ENCODE measurements at regions not wholly inside any gene's neighbourhood (a gene's known extent, or its start where the extent isn't known, plus 50 kb on each side); places are given as distances from the start of the nearest gene placed in this dataset.

DNA sequence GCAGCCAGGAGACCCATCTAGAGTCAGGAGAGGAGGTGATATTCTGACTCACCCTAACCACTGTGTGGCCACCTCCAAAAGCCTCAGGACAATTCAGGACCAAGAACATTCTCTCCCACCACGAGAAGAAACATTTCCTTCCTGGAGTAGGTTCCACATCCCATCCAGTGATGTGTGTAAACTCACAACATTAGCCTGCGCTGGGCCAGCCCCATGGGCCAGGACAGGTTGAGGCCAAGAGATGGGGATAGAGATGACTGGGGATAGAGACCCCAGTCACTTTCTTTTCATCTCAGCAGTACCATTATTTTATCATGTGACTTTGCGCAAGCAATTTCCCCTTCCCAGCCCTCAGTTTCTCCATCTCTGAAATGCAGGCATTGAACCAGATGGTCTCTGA lies 126.6 kb upstream of the PTPRT start:
- peak; percentile 28 for DNase-seq (ENCODE audit: low spot score)

DNA sequence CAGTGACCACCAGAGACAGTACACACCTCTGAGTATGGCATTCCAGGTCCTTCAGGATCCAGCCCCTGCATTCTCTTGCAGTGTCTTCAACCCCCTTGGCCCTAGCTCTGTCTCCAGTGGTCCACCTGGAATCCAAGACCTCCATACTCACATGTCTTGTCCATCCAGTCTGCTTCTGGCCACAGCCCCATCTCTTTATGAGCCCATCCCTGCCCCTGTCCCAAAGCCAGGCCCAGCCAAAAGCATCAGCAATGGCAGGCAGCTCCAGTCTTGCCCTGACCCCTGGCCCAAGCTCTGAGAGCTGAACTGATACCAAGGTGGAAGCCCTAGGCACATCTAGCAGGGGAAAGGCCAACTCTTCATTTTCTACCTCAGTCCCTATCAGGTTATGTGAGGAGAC lies 119.6 kb upstream of the PTPRT start:
- DNase-seq (ENCODE audit: low spot score), result peak; percentile 9

DNA sequence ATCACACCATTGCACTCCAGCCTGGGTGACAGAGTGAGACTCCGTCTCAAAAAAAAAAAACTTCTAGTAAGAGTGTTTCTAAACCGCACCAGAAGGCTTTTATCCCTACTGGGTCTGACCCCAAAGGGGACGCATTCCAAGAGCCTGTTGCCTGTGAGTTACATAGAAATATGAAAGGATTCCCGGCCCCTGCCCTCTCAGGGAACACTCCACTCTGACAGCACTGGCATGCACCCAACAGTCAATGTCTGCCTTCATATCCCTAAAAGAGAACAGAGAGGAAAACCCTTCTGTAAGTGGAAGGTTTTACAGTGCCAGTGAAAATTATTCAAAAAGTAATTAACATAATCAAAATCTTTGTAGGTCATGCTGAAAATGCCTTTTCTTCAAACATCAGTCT lies 117.1 kb upstream of the PTPRT start:
- no peak for DNase-seq (ENCODE audit: low spot score)

DNA sequence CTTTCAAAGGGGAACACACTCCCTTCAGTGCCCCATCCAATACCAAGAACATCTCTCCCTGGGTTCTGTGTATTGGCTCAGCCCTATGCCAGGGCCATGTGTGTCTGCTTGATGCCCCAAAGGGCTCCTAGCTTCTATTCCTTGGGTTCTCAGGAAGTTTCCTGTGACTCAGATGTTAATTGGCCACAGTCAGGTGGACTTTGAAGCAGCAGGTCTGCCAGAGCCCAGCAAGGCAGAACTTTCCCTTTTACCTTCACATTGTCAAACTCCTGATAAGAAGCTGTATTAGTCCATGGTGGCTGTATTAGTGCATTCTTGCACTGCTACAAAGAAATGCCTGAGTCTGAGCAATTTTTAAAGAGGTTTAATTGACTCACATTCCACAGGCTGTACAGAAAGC lies 116.0 kb upstream of the PTPRT start:
- no peak for DNase-seq (ENCODE audit: low spot score)

DNA sequence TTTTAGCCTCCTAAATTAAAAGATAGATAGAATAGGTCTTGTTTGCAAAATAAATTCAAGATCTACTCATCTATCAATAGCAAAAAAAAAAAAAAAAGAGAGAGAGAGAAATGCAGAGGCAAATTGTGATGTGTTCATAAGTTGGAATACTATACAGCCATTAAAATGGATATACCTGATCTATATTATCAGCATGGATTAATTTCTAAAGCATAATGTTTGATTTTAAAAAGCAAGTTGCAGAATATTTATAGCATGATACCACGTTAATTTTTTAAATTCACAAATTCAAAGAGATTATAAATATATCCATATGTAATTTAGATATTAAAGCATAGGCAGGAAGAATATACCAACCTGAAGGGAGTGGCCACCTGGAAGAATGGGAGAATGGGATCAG lies 114.9 kb upstream of the PTPRT start:
- DNase-seq (ENCODE audit: low spot score), result no peak

DNA sequence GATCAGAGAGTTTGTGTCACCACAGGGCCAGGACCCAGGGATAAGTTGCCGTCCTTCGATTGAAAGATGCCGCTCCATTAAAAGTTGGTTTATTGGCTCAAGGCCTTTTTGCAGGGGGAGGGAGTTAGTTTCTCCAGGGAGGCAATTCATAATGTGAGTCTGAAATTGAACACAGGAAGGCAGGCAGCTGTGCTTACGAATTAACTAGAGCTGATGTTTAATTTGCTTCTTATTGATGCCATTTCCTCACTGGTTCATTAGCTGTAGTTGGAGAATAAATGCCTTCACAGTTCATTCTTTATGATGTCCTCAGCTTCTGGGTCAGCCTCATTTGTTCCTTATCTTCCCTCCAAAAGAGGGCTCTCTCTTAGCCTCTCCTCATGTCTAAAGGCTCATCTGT lies 113.2 kb upstream of the PTPRT start:
- no peak for DNase-seq (ENCODE audit: low spot score)

DNA sequence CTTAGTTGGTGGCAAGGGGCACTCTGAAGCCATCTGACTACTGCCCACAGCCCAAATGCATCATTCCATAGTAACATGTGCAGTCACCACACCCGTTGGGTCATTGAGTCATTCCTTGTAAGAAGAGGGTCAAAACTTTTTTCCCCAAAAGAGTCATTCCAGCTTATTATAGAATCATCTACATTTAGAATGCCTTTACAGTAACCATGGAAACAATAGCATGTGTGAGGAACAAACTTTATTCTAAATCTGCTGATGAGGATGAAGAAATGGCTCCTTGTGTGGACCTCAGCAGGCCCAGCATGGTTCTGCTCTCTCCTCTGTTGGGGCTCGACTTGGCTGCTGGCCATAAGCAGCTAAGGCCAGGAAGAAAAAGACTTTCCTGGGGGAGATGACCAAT lies 111.2 kb upstream of the PTPRT start:
- DNase-seq (ENCODE audit: low spot score), result no peak

DNA sequence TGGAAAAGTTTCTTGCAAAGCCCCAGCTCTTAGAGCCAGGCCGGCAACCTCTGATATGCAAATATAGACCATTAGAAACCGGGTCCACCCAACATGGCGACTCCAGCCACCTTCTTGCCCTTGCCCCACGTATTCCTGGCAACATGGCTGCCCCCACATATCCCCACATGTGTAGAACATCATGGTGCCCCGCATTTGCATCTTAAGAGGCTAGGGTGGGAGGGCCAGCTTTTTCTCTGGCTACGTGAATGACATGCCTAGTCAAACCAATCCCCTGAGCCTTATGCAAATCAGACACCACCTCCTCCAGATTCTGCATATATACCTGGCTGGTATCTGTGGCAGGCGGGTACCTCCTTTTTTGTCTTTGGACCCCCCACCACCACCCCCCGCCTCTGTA lies 106.1 kb upstream of the PTPRT start:
- no peak for DNase-seq (ENCODE audit: low spot score)

DNA sequence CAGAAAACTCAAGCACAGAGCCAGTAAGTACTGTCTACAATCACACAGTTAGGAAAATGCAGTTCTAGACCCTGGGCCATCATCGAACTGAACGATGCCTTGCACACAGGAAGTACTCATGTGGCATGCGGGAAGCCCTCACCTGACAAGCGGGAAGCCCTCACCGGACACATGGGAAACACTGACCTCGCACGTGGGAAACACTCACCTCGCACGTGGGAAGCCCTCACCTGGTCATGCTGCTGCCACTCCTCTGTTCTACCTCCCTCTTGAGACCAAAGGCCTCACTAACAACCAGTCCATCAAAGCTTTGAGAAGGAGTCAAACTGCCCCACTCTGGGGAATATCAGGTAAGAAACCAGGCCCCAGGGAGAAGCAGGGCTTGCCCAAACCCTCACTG lies 105.6 kb upstream of the PTPRT start:
- no peak for DNase-seq (ENCODE audit: low spot score)

DNA sequence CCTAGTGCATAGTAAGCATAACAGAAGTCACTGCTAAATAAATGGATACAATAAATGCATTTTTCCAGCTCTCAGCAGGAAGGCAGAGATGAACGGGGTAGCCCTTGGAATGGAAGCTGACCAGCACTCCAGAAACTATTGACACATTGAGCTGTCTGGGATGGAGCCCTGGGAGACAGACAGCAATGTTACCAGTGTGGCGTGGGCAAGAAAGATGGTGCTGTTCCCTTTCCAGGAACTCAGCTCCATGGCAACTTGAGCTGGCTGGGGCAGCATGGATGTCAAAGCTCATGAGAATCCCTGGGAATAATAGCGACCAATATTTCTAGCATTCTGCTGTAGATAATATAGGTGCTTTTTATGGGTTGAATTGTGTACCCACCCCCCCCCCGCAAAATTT lies 104.3 kb upstream of the PTPRT start:
- DNase-seq (ENCODE audit: low spot score), result no peak

DNA sequence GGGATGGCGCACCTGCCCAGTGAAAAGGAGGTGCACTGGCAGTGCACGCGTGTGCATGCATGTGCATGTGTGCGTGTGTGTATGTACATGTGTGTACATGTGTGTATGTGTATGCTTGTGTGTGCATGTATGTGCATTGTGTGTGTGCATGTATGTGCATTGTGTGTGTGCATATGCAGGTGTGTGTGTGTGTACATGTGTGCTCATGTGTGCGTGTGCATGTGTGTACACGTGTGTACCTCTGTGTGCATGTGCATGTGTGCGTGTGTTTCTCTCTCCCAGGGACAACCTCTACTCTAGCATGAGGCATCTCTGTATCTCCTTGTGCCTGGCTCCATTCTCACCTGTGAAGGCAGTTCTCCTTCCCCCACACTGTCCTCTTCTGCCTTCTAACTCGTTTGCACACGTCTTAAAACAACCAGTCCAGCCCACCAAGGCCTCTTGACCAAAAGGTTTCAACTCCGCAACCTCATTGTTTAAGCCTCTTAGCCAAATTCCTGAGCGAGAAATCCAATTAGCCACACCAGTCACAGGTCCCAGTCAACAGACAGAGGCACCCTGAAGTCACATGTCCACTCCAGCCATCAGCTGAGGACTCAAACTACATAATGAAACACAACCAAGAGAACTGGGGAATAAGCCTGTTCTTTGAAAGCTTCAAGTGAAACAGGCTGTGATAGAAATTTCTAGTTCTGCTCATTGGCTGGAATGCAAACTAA lies 103.5 kb upstream of the PTPRT start:
- DNase-seq (ENCODE audit: low spot score), result no peak

DNA sequence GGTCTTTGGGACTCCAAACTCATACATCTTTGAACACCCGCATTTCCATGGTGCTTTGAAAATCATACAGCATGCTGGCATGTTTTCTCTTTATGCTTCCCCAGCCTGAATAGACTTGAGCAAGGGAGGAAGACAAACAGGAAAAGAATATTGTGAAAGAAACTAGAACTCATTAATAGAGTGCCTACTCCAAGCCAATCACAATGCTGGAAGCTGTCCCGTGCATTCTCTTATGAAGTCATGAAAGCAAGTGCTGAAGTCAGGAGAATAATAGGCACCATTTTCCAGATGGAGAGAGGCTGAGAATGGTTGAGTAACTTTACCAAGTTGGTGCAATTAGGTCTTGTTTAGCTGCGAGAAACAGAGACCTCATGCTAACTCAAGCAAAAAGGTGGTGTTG lies 102.5 kb upstream of the PTPRT start:
- no peak for DNase-seq (ENCODE audit: low spot score)

DNA sequence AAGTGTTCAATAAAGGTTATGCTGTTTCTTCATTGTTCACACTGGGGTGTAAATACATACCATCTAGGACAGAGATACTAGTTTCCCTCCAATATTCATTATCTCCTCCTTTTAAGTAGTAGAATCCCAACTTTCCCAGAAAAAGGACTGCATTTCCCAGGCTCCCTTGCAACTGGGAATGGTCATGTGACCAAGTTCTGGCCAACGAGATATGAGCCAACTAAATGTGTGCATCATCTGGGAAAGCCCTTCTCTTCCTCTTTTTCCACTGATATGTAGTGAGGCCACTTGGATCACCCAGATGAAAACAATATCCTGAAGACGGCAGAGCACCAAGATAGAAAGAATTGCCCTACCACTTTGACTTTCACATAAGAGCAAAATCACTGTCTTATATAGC lies 97.9 kb upstream of the PTPRT start:
- no peak for DNase-seq (ENCODE audit: low spot score)

DNA sequence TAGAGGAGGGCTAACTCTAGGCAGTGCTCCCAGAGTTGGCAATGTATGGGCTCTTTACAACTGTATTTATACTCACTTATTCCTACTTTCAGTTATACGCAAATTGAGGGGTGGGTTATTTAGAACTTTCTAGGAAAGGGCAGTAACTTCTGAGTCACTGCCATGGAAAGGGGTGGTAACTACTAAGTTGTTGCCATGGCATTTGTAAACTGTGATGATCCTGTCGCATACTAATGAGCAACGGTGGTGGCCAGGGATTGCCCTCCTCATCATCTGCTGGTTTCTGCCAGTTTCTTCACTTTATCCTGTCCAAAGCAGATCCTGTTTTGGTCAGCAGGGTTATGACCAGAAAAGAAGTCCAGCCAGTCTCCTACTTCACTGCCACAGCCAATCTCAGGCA lies 95.5 kb upstream of the PTPRT start:
- no peak for DNase-seq (ENCODE audit: low spot score)

DNA sequence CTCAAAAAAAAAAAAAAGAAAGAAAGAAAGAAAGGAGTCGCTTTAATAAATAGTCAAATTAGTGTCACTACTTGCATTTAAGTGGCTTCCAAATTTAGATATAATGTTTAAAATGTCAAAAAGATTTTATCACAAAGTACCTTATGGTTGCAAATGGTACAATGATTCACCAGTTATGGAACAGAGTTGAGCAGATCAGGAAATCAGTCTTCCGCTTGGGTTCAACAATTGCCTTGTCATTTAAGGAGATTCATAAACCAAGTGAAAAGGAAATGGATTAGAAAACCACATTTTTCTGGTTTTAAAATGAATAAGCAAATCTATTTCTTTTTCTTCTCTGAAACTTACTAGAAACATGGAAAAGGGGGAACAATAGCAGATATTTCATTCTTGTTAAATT lies 94.8 kb upstream of the PTPRT start:
- DNase-seq (ENCODE audit: low spot score), result no peak

DNA sequence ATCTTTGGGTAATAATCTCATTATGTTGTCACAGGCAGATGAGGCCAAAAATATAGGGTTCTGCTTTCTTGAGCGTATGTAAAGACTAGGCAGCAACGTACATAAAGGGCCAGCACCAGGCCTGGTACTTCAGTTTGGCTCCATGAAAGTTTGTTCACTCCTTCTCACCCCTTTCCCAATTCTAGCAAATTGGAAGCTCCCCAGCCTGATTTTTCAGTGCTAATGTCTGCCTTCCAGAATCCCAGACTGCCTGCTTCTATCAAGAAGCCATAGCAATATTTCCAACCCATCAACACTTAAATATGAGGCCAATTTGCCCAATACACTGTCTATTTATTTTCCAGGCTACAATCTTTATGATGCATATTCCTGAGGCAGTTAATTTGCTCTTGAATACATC lies 93.4 kb upstream of the PTPRT start:
- DNase-seq (ENCODE audit: low spot score), result no peak

DNA sequence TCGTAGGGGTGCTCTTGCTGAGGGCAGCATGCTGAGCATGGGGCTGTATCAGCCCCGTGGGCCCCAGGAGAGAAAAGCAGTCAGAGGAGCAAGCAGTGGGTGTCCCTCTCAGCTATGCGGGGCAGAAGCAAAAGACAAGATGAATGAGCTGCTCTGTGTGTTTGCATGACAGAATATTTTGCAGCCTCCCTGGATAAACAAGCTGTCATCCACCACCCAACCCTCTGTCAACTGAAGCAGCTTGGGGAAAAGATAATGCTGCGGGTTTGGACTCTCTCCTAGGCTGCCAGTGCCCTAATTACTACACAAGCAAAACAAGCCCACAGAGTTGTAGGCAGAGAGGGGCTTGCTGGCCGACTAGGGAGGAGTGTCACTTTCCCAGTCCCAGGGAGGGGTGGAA lies 82.3 kb upstream of the PTPRT start:
- no peak for DNase-seq (ENCODE audit: low spot score)

DNA sequence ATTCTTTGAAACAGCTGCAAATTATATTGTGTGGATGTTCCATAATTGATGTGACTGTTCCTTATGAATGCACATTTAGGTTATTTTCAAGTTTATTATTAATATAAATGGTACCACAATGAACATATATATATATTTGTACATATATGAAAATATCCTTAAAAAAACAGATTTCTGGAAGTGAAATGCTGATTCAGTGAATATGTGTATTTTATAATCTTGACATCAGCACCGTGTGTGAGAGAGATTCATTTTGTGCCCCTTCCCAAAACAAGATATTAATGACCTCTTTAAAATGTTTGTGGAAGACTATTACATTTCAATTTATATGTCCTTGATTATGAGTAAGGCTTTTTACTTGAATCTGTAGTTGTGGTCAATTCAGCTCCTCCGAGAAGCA lies 75.7 kb upstream of the PTPRT start:
- DNase-seq (ENCODE audit: low spot score), result no peak

DNA sequence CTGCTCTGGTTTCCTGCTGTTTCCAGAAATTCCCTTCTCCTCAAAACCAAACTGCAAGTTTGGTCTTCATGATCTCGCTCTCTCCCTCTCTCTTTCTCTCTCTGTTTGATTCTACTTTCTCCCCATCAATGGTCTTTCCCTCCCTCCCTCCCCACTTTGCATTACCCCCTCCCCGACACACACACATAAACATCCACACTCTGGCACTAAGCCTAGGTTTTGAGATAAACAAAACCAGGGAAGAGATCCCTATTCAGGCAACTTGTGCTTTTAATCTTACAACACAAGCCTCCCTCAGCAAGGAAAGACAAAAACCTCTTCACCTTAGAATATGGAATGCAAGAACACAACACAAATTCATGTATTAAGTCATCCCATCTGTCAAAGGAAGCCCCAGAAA lies 73.5 kb upstream of the PTPRT start:
- no peak for DNase-seq (ENCODE audit: low spot score)

DNA sequence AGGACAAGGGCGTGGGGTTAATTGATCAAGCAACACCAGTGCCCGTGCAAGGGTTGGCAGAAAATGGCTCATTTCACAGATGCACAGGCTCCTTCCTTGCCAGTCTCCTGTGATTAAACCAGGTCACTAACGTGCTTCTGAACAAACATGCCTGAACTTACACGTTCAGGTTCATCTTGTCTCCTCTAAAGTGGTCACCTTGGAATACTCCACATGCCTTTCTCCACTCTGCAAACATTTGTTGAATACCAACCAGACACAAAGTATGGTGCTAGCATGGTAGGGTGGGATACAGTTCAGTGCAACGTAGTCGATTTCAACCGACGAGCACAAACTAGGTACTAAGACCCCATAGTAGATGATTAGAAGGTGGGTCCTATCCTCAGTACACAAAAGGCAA lies 72.6 kb upstream of the PTPRT start:
- no peak for DNase-seq (ENCODE audit: low spot score)

DNA sequence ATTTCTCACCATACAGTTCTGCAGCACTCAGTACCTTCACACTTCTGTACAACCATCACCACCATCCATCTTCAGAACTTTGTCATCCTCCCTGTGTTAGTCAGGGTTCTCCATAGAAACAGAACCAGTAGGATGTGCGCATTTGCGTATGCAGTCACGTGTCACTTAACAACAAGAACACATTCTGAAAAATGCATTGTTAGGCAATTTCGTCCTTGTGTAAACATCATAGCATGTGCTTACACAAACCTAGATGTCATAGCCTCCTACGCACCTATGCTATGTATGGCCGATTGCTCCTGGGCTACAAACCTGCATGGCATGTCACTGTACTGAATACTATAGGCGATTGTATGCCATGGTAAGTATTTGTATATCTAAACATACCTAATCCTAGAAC lies 66.2 kb upstream of the PTPRT start:
- no peak for DNase-seq (ENCODE audit: low spot score)

DNA sequence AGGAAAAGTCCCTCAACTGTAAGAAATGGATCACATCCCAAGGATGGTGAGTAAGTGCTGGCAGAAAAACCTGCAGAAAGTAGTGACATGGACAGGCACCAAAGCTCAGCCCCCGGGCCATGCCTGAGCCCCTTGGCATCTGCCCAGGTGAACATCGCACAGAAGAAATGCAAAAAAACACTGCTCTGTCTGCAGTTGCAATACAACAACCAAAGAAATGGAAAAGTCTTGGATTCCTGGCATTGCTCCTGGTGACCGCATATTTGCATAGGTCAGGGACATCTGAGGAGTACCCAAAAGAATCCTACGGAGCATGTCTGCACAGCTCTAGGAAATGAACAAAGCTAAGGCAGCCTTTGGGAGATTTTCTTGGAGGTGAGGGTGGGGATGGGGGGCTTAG lies 63.1 kb upstream of the PTPRT start:
- DNase-seq (ENCODE audit: low spot score), result no peak

DNA sequence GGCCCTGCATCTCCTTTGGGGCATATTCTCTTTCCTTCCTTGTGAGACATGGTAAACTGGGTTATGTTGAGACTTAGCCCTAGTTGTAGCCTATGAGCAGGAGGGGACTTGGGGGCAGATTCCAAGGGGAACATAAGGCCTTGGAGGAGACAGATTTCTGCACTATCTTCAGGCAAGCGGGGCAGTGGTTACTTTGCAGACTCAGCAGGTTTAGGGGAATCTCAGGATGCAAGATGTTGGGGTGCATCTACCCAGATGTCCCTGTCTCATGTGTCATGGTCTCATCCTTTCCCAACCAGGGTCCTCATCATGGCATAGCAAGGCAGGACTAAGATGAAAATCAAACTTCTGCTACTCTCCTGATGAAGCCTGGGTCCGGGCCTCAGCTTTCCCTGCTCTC lies 58.6 kb upstream of the PTPRT start:
- no peak for DNase-seq (ENCODE audit: low spot score)

DNA sequence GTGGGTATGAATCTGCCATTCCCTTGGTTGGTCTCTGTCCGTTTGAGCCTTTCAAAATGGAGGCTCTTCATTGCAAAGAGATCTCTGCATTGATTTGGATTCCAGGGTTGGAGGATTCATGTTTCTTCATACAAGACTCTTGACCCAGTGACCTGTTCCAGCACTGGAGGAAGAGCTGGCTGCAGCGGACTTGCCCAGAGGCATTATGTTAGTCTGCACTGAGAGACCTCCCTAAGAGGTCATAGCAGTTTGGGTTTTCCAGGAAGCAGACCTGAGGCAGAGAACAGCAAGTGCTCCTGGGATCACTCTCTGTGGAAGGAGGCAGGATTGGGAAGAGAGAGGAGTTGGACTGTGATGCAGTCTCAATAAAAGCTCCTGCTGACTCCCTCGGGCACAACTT lies 57.7 kb upstream of the PTPRT start:
- no peak for DNase-seq (ENCODE audit: low spot score)

All from mesenteric fat pad (tissue), 1 donor.